GM12878 (cell line): ENCODE measurements at regions not wholly inside any gene's neighbourhood (a gene's known extent, or its start where the extent isn't known, plus 50 kb on each side); places are given as distances from the start of the nearest gene placed in this dataset.

Experiments
- ATAC-seq: fragments of 200-7000 bp; cut with Tn5 transposase; 3 replicates; pipeline ENCODE4 v1.9.1; 2020; ENCODE audit warnings: mild to moderate bottlenecking, moderate library complexity
- BruUV-seq: library from RNA; stranded (reverse); fragments of 400-500 nt; replicated peaks from 2 replicates; lab custom pipeline; 2021; lab: Mats Ljungman, UMichigan
- CTCF ChIA-PET: fragments of 300-600 bp; sonication (Branson Sonifier 250); formaldehyde crosslinking; extraction: SDS; loops from one replicate; lab custom pipeline; 2021; ENCODE audit warnings: inconsistent platforms; lab: Yijun Ruan, JAX
- POLR2A ChIA-PET: fragments of 350-600 bp; formaldehyde crosslinking; extraction: SDS; loops from one replicate; lab custom pipeline; 2021; ENCODE audit warnings: inconsistent platforms; lab: Charles Lee
- RAD21 ChIA-PET: fragments of 300-600 bp; sonication (Branson Sonifier 250); formaldehyde crosslinking; loops from one replicate; lab custom pipeline; 2023; ENCODE audit warnings: antibody characterized with exemption; ENCODE audit not compliant: unreplicated experiment; lab: Charles Lee
- SMC1A ChIA-PET: fragments of 300-600 bp; sonication (Branson Sonifier 250); formaldehyde crosslinking; loops from one replicate; lab custom pipeline; 2023; ENCODE audit not compliant: unreplicated experiment, uncharacterized antibody; lab: Charles Lee
- DNase-seq: peaks from one replicate; pipeline ENCODE4 v3.0.0-alpha.2; 2011; ENCODE audit warnings: low read depth, low spot score
- FAIRE-seq: peaks from 3 replicates; lab custom pipeline; 2011; peaks lifted over from hg19 to GRCh38; lab: Jason Lieb, UNC
- H2AFZ ChIP-seq: 2 replicates; pipeline ENCODE4 v1.6.0; 2011; ENCODE audit warnings: low read depth, low read length, control low read depth; ENCODE audit not compliant: control insufficient read depth
- H3K27ac ChIP-seq: 2 replicates; pipeline ENCODE4 v1.5.1; 2011; ENCODE audit warnings: control low read depth; ENCODE audit not compliant: control insufficient read depth, insufficient read depth
- H3K27me3 ChIP-seq, 2 experiments: replicated peaks in 1 of 2; 2 replicates each; pipeline versions ENCODE4 v1.6.0 to v1.6.1; 2011; ENCODE audit warnings: low read length in 1 of 2; ENCODE audit not compliant: control insufficient read depth in 2 of 2, insufficient read depth in 2 of 2
- H3K36me3 ChIP-seq, 2 experiments: 2 replicates each; pipeline ENCODE4 v1.5.1; 2011; ENCODE audit warnings: low read length in 1 of 2; ENCODE audit not compliant: control insufficient read depth in 2 of 2, insufficient read depth in 2 of 2
- H3K4me1 ChIP-seq: 2 replicates; pipeline ENCODE4 v1.6.1; 2011; ENCODE audit warnings: mild to moderate bottlenecking, low read length, moderate library complexity, mixed read lengths; ENCODE audit not compliant: control insufficient read depth, insufficient read depth
- H3K4me2 ChIP-seq: 2 replicates; pipeline ENCODE4 v1.6.0; 2011; ENCODE audit warnings: control low read depth; ENCODE audit not compliant: control insufficient read depth, insufficient read depth
- H3K4me3 ChIP-seq: fragments of 200-600 bp; sonication (generic); 2 replicates; pipeline ENCODE4 v1.5.1; 2016
- H3K79me2 ChIP-seq: 2 replicates; pipeline ENCODE4 v1.6.0; 2011; ENCODE audit warnings: low read length; ENCODE audit not compliant: control insufficient read depth, insufficient read depth
- H3K9ac ChIP-seq: 2 replicates; pipeline ENCODE4 v1.8.0; 2011; ENCODE audit warnings: low read length, control low read depth, mixed read lengths; ENCODE audit not compliant: control insufficient read depth, insufficient read depth
- H3K9me3 ChIP-seq: replicated peaks from 3 replicates; pipeline ENCODE4 v1.5.1; 2011; ENCODE audit warnings: mild to moderate bottlenecking, low read length; ENCODE audit not compliant: control insufficient read depth, insufficient read depth
- H4K20me1 ChIP-seq: 2 replicates; pipeline ENCODE4 v1.6.0; 2011; ENCODE audit not compliant: control insufficient read depth, insufficient read depth
- NR2C1 ChIP-seq: fragments of 450-650 bp; IDR thresholded peaks from 2 replicates; pipeline ENCODE4 v1.6.1; 2017; ENCODE audit warnings: antibody characterized with exemption, mild to moderate bottlenecking, moderate library complexity
- POLR2A ChIP-seq: IDR thresholded peaks from 2 replicates; pipeline ENCODE4 v1.6.1; 2011; ENCODE audit warnings: low read depth, mild to moderate bottlenecking, low read length
- PRDM15 ChIP-seq: fragments of 450-650 bp; formaldehyde crosslinking; IDR thresholded peaks from 2 replicates; pipeline ENCODE4 v1.4.0; 2020; ENCODE audit warnings: mild to moderate bottlenecking, moderate library complexity
- TCF12 ChIP-seq: IDR thresholded peaks from 2 replicates; pipeline ENCODE4 v1.6.1; 2011; ENCODE audit warnings: low read depth, mild to moderate bottlenecking, low read length
- WGBS: methylation state at CpG from one replicate; pipeline ENCODE4 v1.1.6; 2016; ENCODE audit warnings: low lambda C conversion rate; ENCODE audit not compliant: insufficient replicate concordance, insufficient coverage; ENCODE audit errors: missing lambda C conversion rate; 5-methylcytosine and 5-hydroxymethylcytosine counted together
- in situ Hi-C: fragments of 300-500 bp; cut with MboI; formaldehyde crosslinking; loops from 9 replicates; pipeline ENCODE4 v1.14.3; 2018; ENCODE audit warnings: mixed read lengths
- intact Hi-C: fragments of 100-400 bp; cut with micrococcal nuclease; formaldehyde crosslinking; loops from one replicate; pipeline ENCODE4 v1.14.2; 2022; ENCODE audit not compliant: unreplicated experiment

- CTCF ChIA-PET: interaction anchor here (1.5 to 2.2 kb wide), 2 partner anchors 10 to 124 kb away, joined by 3 to 15 read pairs; no protein-coding TSS in a partner anchor
- H3K4me1 ChIP-seq: no peaks in the 10 kb centered on the region
Measured at GRCh38 chr5:143700994-143701393, 111.0 kb upstream of the HMHB1 start.

More at GRCh38 chr5:143700994-143701393, 111.0 kb upstream of the HMHB1 start:
- intact Hi-C loops (no loop called here), in situ Hi-C loops (no loop called here)
- no peaks in the 10 kb centered on the region for H3K79me2 ChIP-seq
- no peaks in the 10 kb centered on the region for H3K27me3 ChIP-seq
- no peak overlapping the region for H2AFZ ChIP-seq
- WGBS: 60% methylated on average over 2 of the region's 2 CpGs
- no peak overlapping the region for H3K9ac ChIP-seq
- ChIA-PET RAD21 (interaction anchor here (0.9 to 1.2 kb wide), 4 partner anchors 102 to 124 kb away, joined by 3 to 4 read pairs (median 3); no protein-coding TSS in a partner anchor), SMC1A (interaction anchor here (0.7 to 2.3 kb wide), 10 partner anchors 9 to 698 kb away, joined by 3 to 11 read pairs (median 3); no protein-coding TSS in a partner anchor), POLR2A (interaction anchor here (0.6 kb wide), 1 partner anchor 1212 kb away, joined by 3 read pairs; no protein-coding TSS in a partner anchor)
- H3K36me3 ChIP-seq: no peaks in the 10 kb centered on the region
- H3K27ac ChIP-seq: no peak overlapping the region
- DNase-seq (no peak), ATAC-seq (no peak), FAIRE-seq (no peak)
- no peak overlapping the region for H3K4me3 ChIP-seq
- TF ChIP-seq TCF12: no peak
- no peak for TF ChIP-seq PRDM15 (CRISPR knock-in tag)
- no peak for TF ChIP-seq POLR2A
- no peak for TF ChIP-seq NR2C1
- H3K9me3 ChIP-seq: no peaks in the 10 kb centered on the region
- no peak overlapping the region for H3K4me2 ChIP-seq
- no TSS peak for BruUV-seq
- H4K20me1 ChIP-seq: no peaks in the 10 kb centered on the region
